HG02884 (cell line): ENCODE measurements at regions not wholly inside any gene's neighbourhood (a gene's known extent, or its start where the extent isn't known, plus 50 kb on each side); places are given as distances from the start of the nearest gene placed in this dataset.

Source experiments
- ATAC-seq: cut with Tn5 transposase; IDR thresholded peaks from one replicate; pipeline ENCODE4 v1.9.1; 2021; ENCODE audit warnings: mild to moderate bottlenecking, moderate library complexity; ENCODE audit not compliant: unreplicated experiment

DNA sequence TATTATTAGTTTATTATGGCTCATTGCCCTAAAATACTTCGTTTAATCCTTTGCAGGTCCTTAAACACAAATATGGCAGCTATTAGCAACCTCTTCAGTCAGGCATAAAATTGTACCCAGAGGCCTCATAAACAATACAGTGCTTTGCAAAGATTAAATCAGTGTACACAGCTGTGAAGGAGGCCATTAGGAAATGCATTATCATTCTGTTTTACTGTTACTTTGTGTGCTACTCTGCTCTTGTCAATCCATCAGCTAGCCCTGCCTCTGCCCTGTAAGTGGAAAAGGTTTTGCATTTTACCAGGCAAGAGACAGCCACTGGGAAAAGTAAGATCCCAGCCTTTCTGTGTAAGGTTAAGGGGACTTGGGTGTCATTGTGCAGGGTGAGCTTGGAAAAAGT, 415.7 kb upstream of the DAB1 start:
- no peak for ATAC-seq

- ATAC-seq = no peak
Observed at GRCh38 chr1:57839067-57839466, 415.2 kb upstream of the DAB1 start.

DNA sequence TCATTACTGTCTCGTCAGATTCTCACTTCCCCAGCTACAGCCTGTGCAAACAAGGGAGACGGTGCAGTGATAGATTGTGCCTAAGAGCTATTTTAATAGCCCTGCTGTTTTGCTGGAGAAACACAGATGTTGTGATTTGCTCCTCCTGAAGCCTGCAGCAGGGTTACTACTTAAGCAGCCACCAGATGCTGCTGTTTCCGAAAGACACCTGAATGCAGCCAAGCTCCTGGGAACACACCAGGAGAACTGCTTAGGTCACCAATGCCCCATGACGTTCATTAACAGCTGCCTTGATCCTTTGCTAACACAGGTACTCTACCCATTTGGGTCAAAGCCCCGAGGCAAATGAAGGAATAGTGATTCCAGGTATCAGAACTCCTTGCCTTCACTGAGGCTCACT, 411.8 kb upstream of the DAB1 start:
- no peak for ATAC-seq

DNA sequence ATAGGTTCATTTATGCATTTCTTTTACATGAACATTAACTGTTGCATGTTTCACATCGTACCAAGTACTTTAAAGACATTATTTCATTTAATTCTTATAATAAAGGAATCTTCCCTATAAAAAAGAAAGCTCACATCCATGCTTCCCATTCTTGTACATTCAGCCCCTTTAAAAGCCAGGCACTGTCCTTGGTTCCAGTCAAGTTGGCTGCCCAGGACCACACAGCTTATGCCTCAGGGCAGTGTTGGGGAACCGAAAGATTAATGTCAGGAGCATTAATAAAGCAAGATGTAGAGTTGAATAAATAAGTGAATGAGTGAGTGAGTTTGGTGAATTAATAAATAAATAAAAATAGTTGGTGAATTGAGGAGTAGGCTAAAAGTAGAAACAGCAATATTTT, 409.4 kb upstream of the DAB1 start:
- no peak for ATAC-seq

DNA sequence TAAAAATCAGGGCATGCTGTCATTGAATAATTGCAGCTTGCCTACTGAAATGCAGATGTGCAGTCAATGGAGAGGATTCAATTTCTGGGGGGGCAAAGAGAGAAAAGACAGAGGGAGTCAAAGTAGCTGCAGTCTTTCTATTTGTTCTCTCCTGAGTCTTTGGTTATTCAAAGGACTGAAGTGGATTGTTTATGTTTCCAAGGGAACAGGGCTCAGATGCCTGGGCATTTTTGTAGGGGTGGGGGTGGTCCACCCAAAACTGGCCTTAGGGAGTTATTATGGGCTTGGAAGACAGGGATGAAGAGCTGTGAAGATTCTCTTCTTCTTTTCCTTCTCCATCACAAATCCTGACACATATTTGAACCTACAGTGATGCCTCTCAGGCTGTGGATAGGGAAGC, 408.8 kb upstream of the DAB1 start:
- ATAC-seq = no peak

DNA sequence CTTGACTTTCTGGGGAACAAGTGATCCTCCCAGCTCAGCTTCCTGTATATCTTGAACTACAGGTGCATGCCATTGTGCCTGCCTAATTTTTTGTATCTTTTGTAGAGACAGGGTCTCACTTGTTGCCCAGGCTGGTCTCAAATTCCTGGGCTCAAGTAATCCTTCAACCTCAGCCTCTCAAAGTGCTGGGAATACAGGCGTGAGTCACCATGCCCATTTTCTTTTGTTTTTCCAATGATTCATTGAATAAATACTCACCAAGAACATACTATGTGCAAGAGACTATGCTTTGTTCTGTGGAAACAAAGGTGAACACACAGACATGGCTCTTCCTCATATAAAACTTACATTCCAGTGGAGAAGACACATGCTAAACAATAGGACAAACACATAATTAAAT, 407.8 kb upstream of the DAB1 start:
- ATAC-seq = no peak

GRCh38 chr1:57826535-57826934, 402.7 kb upstream of the DAB1 start:
- no peak for ATAC-seq

DNA sequence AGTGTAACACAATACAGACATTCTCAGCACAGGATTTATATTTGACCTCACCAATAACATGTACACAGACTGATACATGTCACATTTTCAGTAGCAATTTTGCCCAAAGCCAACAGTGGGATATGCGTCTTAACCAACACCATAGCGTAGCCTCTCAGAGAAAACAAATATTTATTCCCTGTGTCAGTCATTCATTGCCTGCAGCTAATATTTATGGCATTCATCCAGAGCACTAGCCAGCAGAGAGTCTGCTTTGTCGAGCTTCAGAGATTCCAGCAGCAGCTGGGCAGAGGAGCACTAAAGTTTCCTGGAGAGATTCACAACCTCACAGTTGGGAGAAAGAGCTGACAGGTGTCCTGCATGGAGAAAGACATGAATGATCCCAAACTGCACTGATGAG, 400.7 kb upstream of the DAB1 start:
- no peak for ATAC-seq

DNA sequence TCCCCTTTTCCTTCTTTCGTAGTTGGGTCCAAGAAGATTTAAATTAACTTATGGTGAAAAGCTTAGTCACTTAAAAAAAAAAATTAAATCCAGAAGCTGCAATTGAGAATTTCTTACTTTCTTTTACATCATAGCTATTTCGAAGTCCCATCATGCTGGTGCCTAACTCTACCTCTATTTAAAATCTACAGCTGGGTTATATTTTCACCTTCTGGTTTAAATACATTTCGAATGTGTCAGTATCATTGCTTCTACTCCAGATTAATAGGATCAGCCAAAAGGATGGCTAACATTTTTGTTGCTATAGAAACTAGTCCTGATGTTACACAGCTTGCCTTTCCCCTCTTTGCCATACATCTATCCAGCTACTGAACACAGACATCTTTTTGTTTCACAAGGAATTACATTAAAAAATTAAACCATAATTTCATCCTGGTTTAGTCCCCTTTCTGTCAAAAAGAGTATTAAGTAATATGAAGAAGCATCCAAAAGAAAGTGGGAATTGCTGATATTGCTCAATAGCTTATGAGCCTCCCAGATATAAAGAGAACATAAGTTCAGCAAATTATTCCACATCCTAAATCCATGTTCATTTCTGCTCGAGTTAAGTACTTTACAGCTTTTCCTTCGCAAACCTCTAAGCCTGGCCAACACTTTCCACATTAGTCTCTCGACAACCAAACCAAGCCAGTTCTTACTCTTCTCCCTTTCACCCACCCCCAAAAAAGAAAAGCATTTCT, 396.7 kb upstream of the DAB1 start:
- no peak for ATAC-seq

DNA sequence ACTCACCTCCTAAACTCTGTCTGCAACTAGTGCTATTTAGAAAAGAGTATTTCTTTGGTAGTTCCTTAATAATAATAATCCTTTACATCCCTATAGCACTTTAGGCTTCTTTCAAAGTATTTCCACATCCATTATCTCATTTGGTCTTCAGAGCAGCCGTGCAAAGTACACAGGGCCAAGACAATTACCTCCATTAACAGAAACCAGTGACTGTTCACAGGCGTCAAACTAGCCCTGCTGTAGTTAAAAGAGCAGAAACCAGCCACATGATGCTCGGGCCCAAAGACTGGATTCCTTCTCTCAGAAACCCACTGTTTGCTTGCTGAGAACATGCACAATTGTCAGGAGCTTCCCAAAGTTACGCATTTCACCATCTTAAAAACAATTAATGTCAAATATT, 396.0 kb upstream of the DAB1 start:
- no peak for ATAC-seq

GRCh38 chr1:57803586-57803985, 379.7 kb upstream of the DAB1 start:
- ATAC-seq = no peak

DNA sequence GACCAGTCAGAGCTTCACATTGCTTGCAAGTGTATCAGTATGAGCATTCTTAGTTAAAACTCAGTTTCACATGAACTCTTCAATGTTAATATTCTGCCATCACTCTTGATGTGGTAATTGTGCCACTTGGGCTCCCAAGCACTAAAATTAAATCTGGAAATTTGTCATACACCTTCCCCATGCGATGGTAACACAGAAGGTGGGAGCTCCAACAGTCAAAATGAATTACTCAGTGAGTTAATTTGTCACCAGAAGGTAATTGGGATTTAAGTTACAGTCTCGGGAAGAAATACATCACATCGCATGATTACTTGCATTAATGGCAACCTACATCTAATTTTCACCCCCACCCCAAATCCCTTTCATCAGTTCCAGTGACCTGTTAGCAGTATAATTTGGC, 376.5 kb upstream of the DAB1 start:
- ATAC-seq = no peak

- no peak for ATAC-seq
Observed at GRCh38 chr1:57799490-57800115, 375.7 kb upstream of the DAB1 start.

DNA sequence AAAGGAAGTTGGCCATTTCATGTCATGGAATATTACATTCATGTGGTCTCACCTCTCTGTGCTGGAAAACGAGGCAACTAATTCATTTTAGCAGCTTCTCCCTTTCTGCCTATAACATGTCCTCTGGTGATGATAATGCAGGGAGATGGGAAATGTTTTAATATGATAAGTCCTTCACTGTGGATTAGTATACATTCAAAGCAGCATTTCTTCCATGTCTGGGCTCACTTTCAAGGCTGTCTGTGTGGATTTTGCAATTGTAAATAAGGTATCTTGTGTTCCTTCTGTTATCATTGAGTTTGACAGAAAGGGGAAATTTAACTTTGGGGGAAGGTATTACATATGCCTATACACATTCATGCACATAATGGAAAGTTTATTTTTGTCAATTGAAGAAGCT, 374.7 kb upstream of the DAB1 start:
- no peak for ATAC-seq

DNA sequence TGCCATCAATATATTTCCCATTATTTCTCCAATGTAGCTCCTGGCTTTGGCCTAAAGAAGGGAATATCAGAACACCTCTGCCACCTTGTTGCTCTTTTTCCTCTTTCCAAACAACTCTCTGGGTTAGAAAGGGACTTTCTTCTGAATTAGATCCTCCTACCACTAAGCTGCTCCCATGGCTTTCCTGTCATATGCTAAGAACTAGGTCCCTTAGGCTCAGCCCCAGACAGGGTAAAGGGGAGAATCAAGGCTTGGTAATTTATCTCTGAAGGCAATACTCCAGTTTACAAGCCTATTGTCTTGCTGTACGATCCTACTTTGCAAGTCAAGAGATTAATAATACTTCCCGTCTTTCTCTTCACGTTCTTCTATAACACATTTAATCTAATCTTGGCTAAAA, 373.2 kb upstream of the DAB1 start:
- no peak for ATAC-seq

GRCh38 chr1:57796616-57797015, 372.8 kb upstream of the DAB1 start:
- ATAC-seq = no peak

- ATAC-seq = no peak
Observed at GRCh38 chr1:57795886-57796285, 372.0 kb upstream of the DAB1 start.

DNA sequence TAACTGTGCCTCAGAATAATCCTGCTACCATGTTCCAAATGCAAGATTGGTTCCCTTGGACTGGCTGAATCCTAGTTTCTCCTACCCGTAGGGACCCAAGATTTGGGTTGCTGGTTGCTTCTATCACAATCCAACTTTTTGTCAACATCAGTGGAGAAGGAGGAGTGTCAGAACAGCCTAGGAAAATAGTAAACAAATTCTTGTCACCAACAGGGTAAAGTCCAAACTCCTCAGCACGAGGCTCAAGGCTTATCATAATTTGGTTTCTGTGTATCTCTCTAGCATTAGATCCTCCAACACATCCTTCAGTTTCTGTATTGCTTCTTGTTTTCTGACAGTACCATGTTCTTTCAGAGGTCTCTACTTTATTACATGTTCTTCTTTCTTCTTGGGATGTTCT, 370.2 kb upstream of the DAB1 start:
- no peak for ATAC-seq

DNA sequence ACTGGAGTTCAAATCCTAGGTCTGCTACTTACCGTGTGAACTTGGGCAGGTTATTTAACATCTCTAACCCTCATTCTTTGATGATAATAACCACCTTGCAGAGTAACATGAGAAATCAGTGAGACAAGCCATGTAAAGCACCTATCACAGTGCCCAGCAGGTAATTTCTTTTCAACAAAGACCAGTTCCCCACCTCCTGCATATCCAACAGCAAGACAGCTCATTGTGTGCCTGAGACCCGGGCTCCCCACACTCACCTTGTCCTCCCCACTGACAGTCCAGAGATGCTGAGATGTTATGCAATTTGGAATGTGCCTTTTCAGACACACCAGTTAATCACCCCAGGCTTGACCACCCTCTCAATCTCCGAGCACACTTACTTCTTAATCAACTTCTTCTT, 367.6 kb upstream of the DAB1 start:
- ATAC-seq = no peak

GRCh38 chr1:57789936-57790335, 366.1 kb upstream of the DAB1 start:
- ATAC-seq = no peak

GRCh38 chr1:57788313-57788712, 364.5 kb upstream of the DAB1 start:
- no peak for ATAC-seq

GRCh38 chr1:57784356-57784755, 360.5 kb upstream of the DAB1 start:
- ATAC-seq = no peak

- ATAC-seq = no peak
Observed at GRCh38 chr1:57782357-57782756, 358.5 kb upstream of the DAB1 start.
